Panc1 (cell line): ENCODE measurements at regions not wholly inside any gene's neighbourhood (a gene's known extent, or its start where the extent isn't known, plus 50 kb on each side); places are given as distances from the start of the nearest gene placed in this dataset.

ENCODE experiments used
- POLR2AphosphoS5 ChIP-seq: IDR thresholded peaks from 2 replicates; pipeline ENCODE4 v1.6.1; 2012; ENCODE audit warnings: mild to moderate bottlenecking, low read depth, low read length, moderate library complexity
- REST ChIP-seq, 2 experiments: IDR thresholded peaks; 2 replicates each; pipeline ENCODE4 v1.6.1; 2011 to 2012; ENCODE audit warnings: low read depth in 2 of 2, control low read depth in 1 of 2, low read length in 1 of 2, mild to moderate bottlenecking in 1 of 2, moderate library complexity in 1 of 2; ENCODE audit not compliant: insufficient read depth in 1 of 2
- SIN3A ChIP-seq: IDR thresholded peaks from 2 replicates; pipeline ENCODE4 v1.6.1; 2012; ENCODE audit warnings: low read depth, mild to moderate bottlenecking, low read length, moderate library complexity, borderline replicate concordance; ENCODE audit not compliant: insufficient read depth
- TCF7L2 ChIP-seq: IDR thresholded peaks from 2 replicates; pipeline ENCODE4 v1.6.1; 2011; ENCODE audit warnings: mild to moderate bottlenecking, low read depth, low read length, inconsistent platforms
- TF ChIP-seq, protein P1 (sequence below): fragments of 450-650 bp; IDR thresholded peaks from 2 replicates; pipeline ENCODE4 v1.5.1; 2017; ENCODE audit warnings: mild to moderate bottlenecking

DNA sequence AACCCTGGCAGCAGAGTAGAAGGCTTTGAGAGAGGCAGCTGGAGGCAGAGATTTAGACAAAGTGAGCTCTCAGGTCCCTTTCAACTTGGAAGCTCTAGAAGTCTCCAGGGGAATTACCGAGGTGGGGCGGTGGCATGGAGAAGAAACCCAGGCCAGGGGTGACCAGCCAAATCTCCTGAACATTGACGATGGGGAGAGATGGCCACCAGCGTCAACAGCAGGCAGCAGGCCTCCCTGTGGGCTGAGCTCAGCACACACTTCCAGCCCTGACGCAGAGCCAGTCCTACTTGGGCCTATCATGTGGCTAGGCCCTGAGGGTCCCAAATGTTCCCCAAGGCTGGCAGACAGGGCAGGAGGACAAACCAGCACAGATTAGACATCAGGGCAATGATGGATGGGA lies 187.8 kb downstream of the BCOR start:
- TF ChIP-seq, protein P1, sequence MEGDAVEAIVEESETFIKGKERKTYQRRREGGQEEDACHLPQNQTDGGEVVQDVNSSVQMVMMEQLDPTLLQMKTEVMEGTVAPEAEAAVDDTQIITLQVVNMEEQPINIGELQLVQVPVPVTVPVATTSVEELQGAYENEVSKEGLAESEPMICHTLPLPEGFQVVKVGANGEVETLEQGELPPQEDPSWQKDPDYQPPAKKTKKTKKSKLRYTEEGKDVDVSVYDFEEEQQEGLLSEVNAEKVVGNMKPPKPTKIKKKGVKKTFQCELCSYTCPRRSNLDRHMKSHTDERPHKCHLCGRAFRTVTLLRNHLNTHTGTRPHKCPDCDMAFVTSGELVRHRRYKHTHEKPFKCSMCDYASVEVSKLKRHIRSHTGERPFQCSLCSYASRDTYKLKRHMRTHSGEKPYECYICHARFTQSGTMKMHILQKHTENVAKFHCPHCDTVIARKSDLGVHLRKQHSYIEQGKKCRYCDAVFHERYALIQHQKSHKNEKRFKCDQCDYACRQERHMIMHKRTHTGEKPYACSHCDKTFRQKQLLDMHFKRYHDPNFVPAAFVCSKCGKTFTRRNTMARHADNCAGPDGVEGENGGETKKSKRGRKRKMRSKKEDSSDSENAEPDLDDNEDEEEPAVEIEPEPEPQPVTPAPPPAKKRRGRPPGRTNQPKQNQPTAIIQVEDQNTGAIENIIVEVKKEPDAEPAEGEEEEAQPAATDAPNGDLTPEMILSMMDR, result no peak
- TF ChIP-seq POLR2AphosphoS5, result no peak
- no peak for TF ChIP-seq SIN3A
- no peak for TF ChIP-seq REST (IDR thresholded peaks at IDR 0.05; ENCODE audit: insufficient read depth in 1 of 2, low read depth in 2 of 2, low read length in 1 of 2)
- TF ChIP-seq TCF7L2, result no peak
